ENCODE measurements at regions not wholly inside any gene's neighbourhood (a gene's known extent, or its start where the extent isn't known, plus 50 kb on each side); places are given as distances from the start of the nearest gene placed in this dataset.

- 54 to 76% (median 59%) methylated on average over 4 of the region's 4 CpGs for WGBS, 5 donors
- TF ChIP-seq POLR2AphosphoS5 (IDR thresholded peaks at IDR 0.05), result no peak
- TF ChIP-seq CTCF (IDR thresholded peaks at IDR 0.05 in 8 of 11, conservative IDR thresholded peaks at IDR 0.05 in 3 of 11), result no peak
- TF ChIP-seq POLR2A (IDR thresholded peaks at IDR 0.05), result no peak
- H3K27me3 ChIP-seq (replicated peaks in 1 of 7), result peaks cover 0 to 13% (median 0%) of the 10 kb centered on the region in 7 donors
- H3K36me3 ChIP-seq, result no peaks in the 10 kb centered on the region
- intact Hi-C loops (cut with DNase I; ENCODE audit: low total_unique reads), result no loop called here
- H3K4me1 ChIP-seq, result no peaks in the 10 kb centered on the region
- no peaks in the 10 kb centered on the region for H3K9me3 ChIP-seq
- H3K4me3 ChIP-seq, result no peak overlapping the region
- H3K27ac ChIP-seq, result no peak overlapping the region
- DNase-seq, result no peak
Observed at GRCh38 chr1:157292809-157293564, 154.8 kb upstream of the ETV3 start.

GRCh38 chr1:157292302-157292701, 154.1 kb upstream of the ETV3 start:
- TF ChIP-seq CTCF (IDR thresholded peaks at IDR 0.05 in 8 of 11, conservative IDR thresholded peaks at IDR 0.05 in 3 of 11), result no peak
- no peak for TF ChIP-seq POLR2A (IDR thresholded peaks at IDR 0.05)
- TF ChIP-seq POLR2AphosphoS5 (IDR thresholded peaks at IDR 0.05), result no peak
- H3K36me3 ChIP-seq, result no peaks in the 10 kb centered on the region
- intact Hi-C loops (cut with DNase I; ENCODE audit: low total_unique reads), result no loop called here
- H3K27me3 ChIP-seq (replicated peaks in 1 of 7), result peaks cover 0 to 16% (median 0%) of the 10 kb centered on the region in 7 donors
- no peak overlapping the region for H3K27ac ChIP-seq
- 74 to 83% (median 77%) methylated on average over 5 to 6 of the region's 6 CpGs for WGBS, 5 donors
- no peak for DNase-seq
- no peaks in the 10 kb centered on the region for H3K9me3 ChIP-seq
- no peak overlapping the region for H3K4me3 ChIP-seq
- H3K4me1 ChIP-seq, result no peaks in the 10 kb centered on the region

GRCh38 chr1:157291083-157291482, 152.9 kb upstream of the ETV3 start:
- Histone ChIP-seq H3K9me3 (no peaks in the 10 kb centered on the region), H3K4me1 (no peaks in the 10 kb centered on the region), H3K27me3 (replicated peaks in 1 of 7) (peaks cover 0 to 23% (median 0%) of the 10 kb centered on the region in 7 donors), H3K4me3 (no peak overlapping the region), H3K36me3 (no peaks in the 10 kb centered on the region), H3K27ac (no peak overlapping the region)
- no peak for TF ChIP-seq POLR2A (IDR thresholded peaks at IDR 0.05)
- no peak for TF ChIP-seq POLR2AphosphoS5 (IDR thresholded peaks at IDR 0.05)
- TF ChIP-seq CTCF (IDR thresholded peaks at IDR 0.05 in 8 of 11, conservative IDR thresholded peaks at IDR 0.05 in 3 of 11), result no peak
- DNase-seq, result no peak
- intact Hi-C loops (cut with DNase I; ENCODE audit: low total_unique reads), result no loop called here
- 60 to 80% (median 65%) methylated on average over 2 of the region's 2 CpGs for WGBS, 5 donors

GRCh38 chr1:157289424-157290105, 151.4 kb upstream of the ETV3 start:
- no peaks in the 10 kb centered on the region for H3K4me1 ChIP-seq
- DNase-seq, result no peak
- H3K36me3 ChIP-seq, result no peaks in the 10 kb centered on the region
- H3K4me3 ChIP-seq, result no peak overlapping the region
- H3K27me3 ChIP-seq (replicated peaks in 1 of 7), result peaks cover 0 to 18% (median 0%) of the 10 kb centered on the region in 7 donors
- no peaks in the 10 kb centered on the region for H3K9me3 ChIP-seq
- H3K27ac ChIP-seq, result no peak overlapping the region
- intact Hi-C loops (cut with DNase I; ENCODE audit: low total_unique reads), result no loop called here
- 60 to 76% (median 70%) methylated on average over 7 of the region's 7 CpGs for WGBS, 5 donors
- TF ChIP-seq POLR2AphosphoS5 (IDR thresholded peaks at IDR 0.05) (no peak), CTCF (IDR thresholded peaks at IDR 0.05 in 8 of 11, conservative IDR thresholded peaks at IDR 0.05 in 3 of 11) (no peak), POLR2A (IDR thresholded peaks at IDR 0.05) (no peak)

Data from spleen (tissue), 11 donors.